BE2C (cell line): ENCODE measurements at regions not wholly inside any gene's neighbourhood (a gene's known extent, or its start where the extent isn't known, plus 50 kb on each side); places are given as distances from the start of the nearest gene placed in this dataset.

Experiments used
- DNase-seq: peaks from one replicate; pipeline ENCODE4 v3.0.0-alpha.2; 2020
- H3K27me3 ChIP-seq: fragments of 250-450 bp; sonication (Bioruptor Pico); 2 replicates; pipeline ENCODE4 v1.5.1; 2020; ENCODE audit warnings: mild to moderate bottlenecking
- H3K36me3 ChIP-seq: fragments of 250-450 bp; sonication (Bioruptor Pico); 2 replicates; pipeline ENCODE4 v1.5.1; 2020; ENCODE audit warnings: mild to moderate bottlenecking
- H3K4me1 ChIP-seq: fragments of 250-450 bp; sonication (Bioruptor Pico); 2 replicates; pipeline ENCODE4 v1.5.1; 2020
- H3K4me3 ChIP-seq: 2 replicates; pipeline ENCODE4 v1.5.1; 2011; ENCODE audit warnings: low read depth, low read length
- H3K9me3 ChIP-seq: fragments of 250-450 bp; sonication (Bioruptor Pico); 2 replicates; pipeline ENCODE4 v1.5.1; 2020
- TF ChIP-seq, protein P1 (sequence below): IDR thresholded peaks from 2 replicates; pipeline ENCODE4 v1.5.1; 2012; ENCODE audit warnings: mild to moderate bottlenecking, low read depth, low read length

DNA sequence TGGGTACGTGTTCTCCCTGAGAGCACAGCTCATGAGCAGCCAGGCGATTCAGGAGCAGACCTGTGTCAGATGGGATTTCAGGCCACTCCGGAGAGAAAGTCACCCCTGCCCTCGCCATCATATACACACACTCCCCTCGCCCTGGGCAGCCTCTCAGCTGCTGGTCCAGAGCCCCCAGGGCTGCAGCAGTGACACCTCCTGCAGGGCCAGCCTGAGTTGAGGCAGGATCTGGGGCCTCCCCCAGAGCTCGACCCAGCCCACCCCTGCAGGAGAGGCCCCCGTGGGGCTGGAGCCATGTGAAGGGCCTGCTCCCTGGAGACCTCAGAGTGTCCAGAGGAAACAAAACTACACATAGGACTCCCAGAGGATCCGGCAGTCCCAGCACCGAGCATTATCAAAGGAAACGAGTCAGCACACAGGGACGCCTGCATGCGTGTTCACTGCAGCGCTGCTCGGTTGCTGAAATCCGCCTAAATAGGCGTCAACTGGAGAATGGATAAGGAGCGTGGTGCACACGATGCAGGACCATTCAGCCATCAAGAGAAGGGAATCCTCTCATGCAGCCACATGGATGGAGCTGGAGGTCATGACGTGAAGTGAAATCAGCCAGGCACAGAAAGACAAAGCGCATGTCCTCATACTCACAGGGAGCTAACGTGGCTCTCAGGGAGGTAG, 104.0 kb downstream of the TNFAIP2 start:
- Histone ChIP-seq H3K27me3 (no peaks in the 10 kb centered on the region), H3K4me3 (no peak overlapping the region), H3K36me3 (no peaks in the 10 kb centered on the region), H3K9me3 (no peaks in the 10 kb centered on the region), H3K4me1 (no peaks in the 10 kb centered on the region)
- TF ChIP-seq, protein P1, sequence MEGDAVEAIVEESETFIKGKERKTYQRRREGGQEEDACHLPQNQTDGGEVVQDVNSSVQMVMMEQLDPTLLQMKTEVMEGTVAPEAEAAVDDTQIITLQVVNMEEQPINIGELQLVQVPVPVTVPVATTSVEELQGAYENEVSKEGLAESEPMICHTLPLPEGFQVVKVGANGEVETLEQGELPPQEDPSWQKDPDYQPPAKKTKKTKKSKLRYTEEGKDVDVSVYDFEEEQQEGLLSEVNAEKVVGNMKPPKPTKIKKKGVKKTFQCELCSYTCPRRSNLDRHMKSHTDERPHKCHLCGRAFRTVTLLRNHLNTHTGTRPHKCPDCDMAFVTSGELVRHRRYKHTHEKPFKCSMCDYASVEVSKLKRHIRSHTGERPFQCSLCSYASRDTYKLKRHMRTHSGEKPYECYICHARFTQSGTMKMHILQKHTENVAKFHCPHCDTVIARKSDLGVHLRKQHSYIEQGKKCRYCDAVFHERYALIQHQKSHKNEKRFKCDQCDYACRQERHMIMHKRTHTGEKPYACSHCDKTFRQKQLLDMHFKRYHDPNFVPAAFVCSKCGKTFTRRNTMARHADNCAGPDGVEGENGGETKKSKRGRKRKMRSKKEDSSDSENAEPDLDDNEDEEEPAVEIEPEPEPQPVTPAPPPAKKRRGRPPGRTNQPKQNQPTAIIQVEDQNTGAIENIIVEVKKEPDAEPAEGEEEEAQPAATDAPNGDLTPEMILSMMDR, result no peak
- no peak for DNase-seq

DNA sequence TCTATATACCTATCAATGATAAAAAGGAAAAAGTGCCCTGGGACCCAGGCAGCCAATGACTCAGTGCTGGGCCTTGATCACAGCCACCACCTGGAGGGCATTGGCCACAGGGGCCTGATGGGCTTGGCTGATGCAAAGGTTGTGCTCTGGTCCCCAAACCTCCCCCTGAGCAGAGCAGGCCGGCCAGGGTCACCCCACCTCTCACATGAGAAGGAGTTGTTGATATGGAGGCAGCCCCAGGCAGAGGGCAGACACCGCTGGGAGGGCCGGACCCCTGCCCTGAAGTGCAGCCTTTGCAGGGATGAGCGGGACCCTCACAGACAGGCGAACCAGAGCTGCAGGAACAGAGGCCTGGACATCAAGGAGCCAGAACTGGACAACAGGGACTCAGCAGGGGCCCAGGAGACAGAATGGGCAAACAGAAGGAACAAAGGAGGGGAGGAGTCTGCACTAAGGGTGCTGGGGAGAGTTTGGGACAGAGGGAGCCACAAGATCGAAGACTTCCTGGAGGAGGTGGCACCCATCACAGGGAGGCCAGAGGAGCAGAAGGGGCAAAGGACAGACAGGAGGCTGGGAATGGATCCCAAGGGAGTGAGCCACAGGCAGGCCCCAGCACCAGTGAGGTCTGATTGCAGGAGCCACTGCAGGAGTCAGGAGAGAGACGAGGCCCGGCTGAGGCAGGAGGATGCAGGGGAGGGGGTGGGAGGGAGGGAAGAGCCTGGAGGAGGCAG, 105.0 kb downstream of the TNFAIP2 start:
- H3K4me1 ChIP-seq, result no peaks in the 10 kb centered on the region
- TF ChIP-seq, protein P1, result no peak
- DNase-seq, result no peak
- no peaks in the 10 kb centered on the region for H3K27me3 ChIP-seq
- no peak overlapping the region for H3K4me3 ChIP-seq
- no peaks in the 10 kb centered on the region for H3K9me3 ChIP-seq
- no peaks in the 10 kb centered on the region for H3K36me3 ChIP-seq

DNA sequence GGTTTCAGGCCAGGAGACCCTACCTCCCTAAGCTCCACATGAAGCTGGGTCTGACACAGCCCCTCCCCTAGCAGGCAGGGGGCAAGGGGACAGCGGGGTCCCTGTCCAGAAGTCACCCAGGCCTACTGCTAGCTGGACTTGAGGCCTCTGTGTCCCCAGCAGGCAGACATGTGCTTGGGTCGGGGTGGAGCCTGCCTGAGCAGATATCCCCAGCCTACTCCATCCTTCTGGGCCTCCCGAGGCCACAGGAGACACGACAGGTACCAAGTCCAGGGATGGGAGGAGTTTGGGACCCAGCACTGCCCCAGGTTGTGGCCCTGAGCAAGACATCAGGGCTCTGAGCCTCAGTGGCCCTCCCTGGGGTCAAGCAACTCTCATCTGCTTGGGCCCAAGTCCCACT, 105.2 kb upstream of the EIF5 start:
- Histone ChIP-seq H3K36me3 (no peaks in the 10 kb centered on the region), H3K9me3 (no peaks in the 10 kb centered on the region), H3K27me3 (no peaks in the 10 kb centered on the region), H3K4me3 (no peak overlapping the region), H3K4me1 (no peaks in the 10 kb centered on the region)
- TF ChIP-seq, protein P1, result no peak
- no peak for DNase-seq

DNA sequence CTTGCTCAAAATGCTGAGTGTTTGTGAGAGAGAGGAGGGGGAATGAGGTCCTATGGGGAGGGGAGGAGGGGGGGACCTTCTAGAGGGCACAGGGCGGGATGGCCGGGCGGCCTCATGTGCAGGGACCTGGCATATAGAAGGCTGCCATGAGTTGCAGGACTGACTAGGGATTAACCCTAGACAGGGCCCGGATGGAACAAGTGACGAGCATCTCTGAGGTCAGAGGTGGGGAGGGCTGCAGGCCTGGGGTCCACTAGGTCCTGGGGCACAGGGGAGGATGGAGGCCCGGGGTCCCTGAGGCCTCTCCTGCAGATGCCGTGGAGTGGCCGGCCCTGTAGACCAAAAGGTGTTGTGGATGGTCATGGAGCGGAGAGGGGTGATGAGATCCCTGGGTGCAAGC, 104.0 kb upstream of the EIF5 start:
- Histone ChIP-seq H3K9me3 (no peaks in the 10 kb centered on the region), H3K36me3 (no peaks in the 10 kb centered on the region), H3K27me3 (no peaks in the 10 kb centered on the region), H3K4me3 (no peak overlapping the region), H3K4me1 (no peaks in the 10 kb centered on the region)
- TF ChIP-seq, protein P1, result no peak
- no peak for DNase-seq

DNA sequence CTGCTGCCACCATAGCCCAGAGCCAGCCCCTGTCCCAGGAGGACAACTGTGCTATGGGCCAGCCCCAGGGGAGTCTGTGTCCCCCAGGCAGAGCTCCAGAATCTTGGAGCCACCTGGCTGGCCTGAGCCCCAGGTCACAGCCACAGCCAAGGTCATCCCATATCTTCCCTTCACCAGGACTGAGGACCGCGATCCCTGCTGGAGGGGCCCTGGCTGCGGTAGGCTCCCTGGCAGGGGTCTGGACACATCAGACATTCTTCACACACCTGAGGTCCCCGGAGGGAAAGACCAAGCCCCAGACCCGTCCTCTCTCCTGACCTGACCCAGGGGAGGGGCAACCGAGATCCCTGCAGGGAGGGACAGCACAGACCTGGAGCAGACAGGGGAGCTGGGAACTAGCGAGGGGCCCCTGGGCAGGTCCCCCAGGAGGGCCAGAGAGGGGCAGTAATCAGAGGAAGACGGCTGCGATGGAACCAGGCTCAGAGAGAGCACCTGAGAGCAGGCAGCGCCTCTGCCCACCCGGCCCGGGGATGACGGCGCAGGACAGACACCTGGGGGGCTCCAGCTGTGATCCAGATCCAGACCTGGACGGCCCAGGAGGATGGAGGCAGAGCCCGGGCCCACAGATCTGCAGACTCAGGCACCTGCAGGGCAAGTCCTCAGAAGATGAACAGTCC, 103.2 kb upstream of the EIF5 start:
- Histone ChIP-seq H3K4me3 (no peak overlapping the region), H3K27me3 (no peaks in the 10 kb centered on the region), H3K36me3 (no peaks in the 10 kb centered on the region), H3K4me1 (no peaks in the 10 kb centered on the region), H3K9me3 (no peaks in the 10 kb centered on the region)
- TF ChIP-seq, protein P1, result no peak
- DNase-seq, result no peak
